Tibial artery (tissue), 4 donors: ENCODE measurements at regions not wholly inside any gene's neighbourhood (a gene's known extent, or its start where the extent isn't known, plus 50 kb on each side); places are given as distances from the start of the nearest gene placed in this dataset.

Experiments used
- DNase-seq, 2 donors: peaks; one replicate each; pipeline ENCODE4 v3.0.0-alpha.2; 2019
- H3K27ac ChIP-seq, 2 donors: fragments of 200-600 bp; sonication (generic) in 1 of 2; 1 replicate in 1 of 2; 2 replicates in 1 of 2; pipeline ENCODE4 v1.5.1; 2018 to 2019; ENCODE audit warnings: mild to moderate bottlenecking in 1 of 2
- H3K27me3 ChIP-seq, 2 donors: fragments of 200-600 bp; sonication (generic) in 1 of 2; one replicate each; pipeline versions ENCODE4 v1.5.1 to v1.6.0; 2016 to 2019
- H3K36me3 ChIP-seq, 3 donors: fragments of 200-600 bp; sonication (generic) in 2 of 3; one replicate each; pipeline ENCODE4 v1.5.1; 2016 to 2019; ENCODE audit warnings: mild to moderate bottlenecking in 2 of 3
- H3K4me1 ChIP-seq, 4 donors: fragments of 200-600 bp; sonication (generic) in 2 of 4; 1 replicate in 3 of 4; 2 replicates in 1 of 4; pipeline ENCODE4 v1.5.1; 2016 to 2019
- H3K4me3 ChIP-seq, 2 donors: fragments of 200-600 bp; sonication (generic) in 1 of 2; 1 replicate in 1 of 2; 2 replicates in 1 of 2; pipeline ENCODE4 v1.5.1; 2018 to 2019; ENCODE audit warnings: mild to moderate bottlenecking in 2 of 2
- H3K9me3 ChIP-seq, 3 donors: fragments of 200-600 bp; sonication (generic) in 1 of 3; one replicate each; pipeline ENCODE4 v1.5.1; 2016 to 2019
- intact Hi-C: fragments of 100-400 bp; cut with DNase I; formaldehyde crosslinking; loops from one replicate; pipeline ENCODE4 v1.15.0; 2023; ENCODE audit warnings: low total_unique reads
- TF ChIP-seq, protein P1 (sequence below), 2 experiments: fragments of 200-600 bp in 1 of 2; fragments of 450-650 bp in 1 of 2; IDR thresholded peaks; one replicate each; pipeline ENCODE4 v1.5.1; 2017 to 2019; ENCODE audit warnings: antibody characterized with exemption in 2 of 2, mild to moderate bottlenecking in 1 of 2, moderate library complexity in 1 of 2

DNA sequence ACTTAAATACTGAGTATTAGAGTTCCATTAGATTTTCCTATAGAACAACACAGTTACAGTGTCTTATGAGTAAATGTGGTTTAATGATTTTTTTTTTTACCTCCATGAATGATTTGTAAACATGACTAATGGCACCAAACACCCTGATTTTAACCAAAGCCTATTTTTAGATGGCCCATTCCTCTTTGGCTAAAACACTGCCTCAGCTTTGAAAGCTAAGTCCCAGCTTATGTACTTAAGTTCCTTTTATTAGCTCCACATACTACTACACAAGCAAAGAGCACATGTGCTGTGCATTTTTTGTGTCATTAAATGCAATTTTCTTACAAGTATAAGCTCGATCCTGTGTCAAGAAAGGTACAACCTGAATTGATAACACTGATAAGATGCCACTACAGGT is 575.6 kb upstream of the PITX2 start:
- H3K27me3 ChIP-seq = no peaks in the 10 kb centered on the region
- no peaks in the 10 kb centered on the region for H3K4me1 ChIP-seq
- TF ChIP-seq, protein P1, sequence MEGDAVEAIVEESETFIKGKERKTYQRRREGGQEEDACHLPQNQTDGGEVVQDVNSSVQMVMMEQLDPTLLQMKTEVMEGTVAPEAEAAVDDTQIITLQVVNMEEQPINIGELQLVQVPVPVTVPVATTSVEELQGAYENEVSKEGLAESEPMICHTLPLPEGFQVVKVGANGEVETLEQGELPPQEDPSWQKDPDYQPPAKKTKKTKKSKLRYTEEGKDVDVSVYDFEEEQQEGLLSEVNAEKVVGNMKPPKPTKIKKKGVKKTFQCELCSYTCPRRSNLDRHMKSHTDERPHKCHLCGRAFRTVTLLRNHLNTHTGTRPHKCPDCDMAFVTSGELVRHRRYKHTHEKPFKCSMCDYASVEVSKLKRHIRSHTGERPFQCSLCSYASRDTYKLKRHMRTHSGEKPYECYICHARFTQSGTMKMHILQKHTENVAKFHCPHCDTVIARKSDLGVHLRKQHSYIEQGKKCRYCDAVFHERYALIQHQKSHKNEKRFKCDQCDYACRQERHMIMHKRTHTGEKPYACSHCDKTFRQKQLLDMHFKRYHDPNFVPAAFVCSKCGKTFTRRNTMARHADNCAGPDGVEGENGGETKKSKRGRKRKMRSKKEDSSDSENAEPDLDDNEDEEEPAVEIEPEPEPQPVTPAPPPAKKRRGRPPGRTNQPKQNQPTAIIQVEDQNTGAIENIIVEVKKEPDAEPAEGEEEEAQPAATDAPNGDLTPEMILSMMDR (IDR thresholded peaks at IDR 0.05) = no peak
- intact Hi-C loops = no loop called here
- no peak for DNase-seq
- H3K9me3 ChIP-seq = no peaks in the 10 kb centered on the region
- no peak overlapping the region for H3K4me3 ChIP-seq
- no peaks in the 10 kb centered on the region for H3K36me3 ChIP-seq
- no peak overlapping the region for H3K27ac ChIP-seq

DNA sequence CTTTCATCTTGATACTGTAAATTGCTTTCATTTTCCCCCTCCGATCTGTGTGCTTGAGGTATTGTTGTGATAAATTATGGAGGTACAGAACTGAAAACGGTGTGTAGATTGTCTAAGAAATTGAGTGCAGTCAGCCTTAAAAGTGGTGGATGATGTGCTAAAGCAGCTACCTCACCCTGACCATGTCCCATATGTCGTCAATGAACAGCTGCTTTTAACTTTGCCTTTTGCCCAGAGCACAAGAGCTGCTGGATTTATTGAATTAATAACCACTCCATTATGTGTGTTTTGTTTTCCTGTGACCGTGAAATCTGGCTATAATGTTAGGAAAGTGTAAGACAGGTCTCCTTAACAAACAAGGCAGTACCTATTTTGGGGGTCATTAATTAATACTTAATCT is 581.9 kb upstream of the PITX2 start:
- intact Hi-C loops = no loop called here
- H3K27me3 ChIP-seq = no peaks in the 10 kb centered on the region
- no peaks in the 10 kb centered on the region for H3K36me3 ChIP-seq
- H3K27ac ChIP-seq = no peak overlapping the region
- DNase-seq = no peak
- H3K4me1 ChIP-seq = no peaks in the 10 kb centered on the region
- TF ChIP-seq, protein P1 (IDR thresholded peaks at IDR 0.05) = no peak
- no peaks in the 10 kb centered on the region for H3K9me3 ChIP-seq
- H3K4me3 ChIP-seq = no peak overlapping the region

DNA sequence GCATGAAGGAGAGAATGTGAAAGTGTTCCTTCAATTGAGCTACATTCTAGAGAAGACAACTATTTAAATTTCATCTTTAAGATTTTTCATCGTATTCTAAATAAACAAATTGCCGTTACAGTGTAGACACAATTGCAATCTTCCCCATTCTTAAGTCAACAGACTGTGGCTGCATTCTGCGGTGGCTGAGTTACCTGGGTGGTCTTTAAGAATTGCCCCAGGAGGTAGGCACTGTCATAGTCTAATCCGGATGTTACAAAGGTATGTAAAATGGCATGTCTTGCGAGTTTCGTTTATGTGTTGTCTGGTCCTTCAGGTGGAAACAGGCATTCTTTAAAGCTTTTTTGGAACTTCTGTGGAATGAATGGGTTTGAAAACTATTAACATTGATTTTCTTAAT is 586.1 kb upstream of the PITX2 start:
- Histone ChIP-seq H3K27ac (no peak overlapping the region), H3K36me3 (no peaks in the 10 kb centered on the region), H3K27me3 (no peaks in the 10 kb centered on the region), H3K4me1 (peaks cover 0 to 5% (median 0%) of the 10 kb centered on the region in 4 donors), H3K9me3 (no peaks in the 10 kb centered on the region), H3K4me3 (no peak overlapping the region)
- TF ChIP-seq, protein P1 (IDR thresholded peaks at IDR 0.05) = no peak
- no peak for DNase-seq
- intact Hi-C loops = no loop called here

DNA sequence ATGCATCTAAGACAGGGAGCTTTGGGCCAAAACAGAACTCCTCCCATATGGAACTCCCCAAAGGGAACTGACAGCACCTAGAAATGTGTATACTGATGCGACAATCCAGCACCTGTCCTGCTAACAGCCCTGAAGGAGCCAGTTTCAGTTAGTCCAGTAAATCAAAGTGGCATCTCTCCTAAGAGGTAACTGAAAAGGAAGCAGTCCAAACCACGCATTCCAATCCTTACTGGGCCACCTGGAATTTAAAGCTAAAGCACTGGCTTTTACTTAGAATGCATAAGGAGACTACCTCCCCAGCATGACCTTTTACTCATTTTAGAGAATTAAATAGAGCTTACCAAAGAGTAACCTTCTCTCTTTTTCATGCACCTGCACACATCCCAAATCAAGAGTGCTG is 586.8 kb upstream of the PITX2 start:
- TF ChIP-seq, protein P1 (IDR thresholded peaks at IDR 0.05) = no peak
- intact Hi-C loops = no loop called here
- no peaks in the 10 kb centered on the region for H3K36me3 ChIP-seq
- H3K4me3 ChIP-seq = no peak overlapping the region
- no peak for DNase-seq
- H3K27ac ChIP-seq = no peak overlapping the region
- H3K9me3 ChIP-seq = no peaks in the 10 kb centered on the region
- H3K4me1 ChIP-seq = peaks cover 0 to 5% (median 0%) of the 10 kb centered on the region in 4 donors
- no peaks in the 10 kb centered on the region for H3K27me3 ChIP-seq

DNA sequence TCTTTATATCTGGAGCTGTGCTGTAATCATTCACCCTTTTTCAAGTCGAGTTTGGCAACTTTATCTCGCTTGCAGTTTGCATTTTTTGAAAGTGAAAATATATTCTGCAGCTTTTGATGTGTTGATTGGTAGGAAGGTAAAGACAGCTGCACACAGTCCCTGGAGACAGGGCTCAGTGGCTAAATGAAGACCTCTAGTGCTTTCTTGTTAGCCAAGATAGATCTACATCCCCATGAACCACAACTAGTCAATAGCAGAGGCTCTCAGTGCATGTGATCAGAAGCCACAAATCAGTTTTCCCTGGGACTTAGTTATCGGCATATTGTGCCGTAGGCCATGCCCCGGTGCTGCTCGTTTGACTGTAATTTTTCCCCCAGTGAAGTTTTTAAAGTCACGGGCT is 587.7 kb upstream of the PITX2 start:
- DNase-seq = no peak
- H3K36me3 ChIP-seq = no peaks in the 10 kb centered on the region
- H3K9me3 ChIP-seq = no peaks in the 10 kb centered on the region
- H3K27me3 ChIP-seq = no peaks in the 10 kb centered on the region
- intact Hi-C loops = no loop called here
- H3K4me3 ChIP-seq = no peak overlapping the region
- TF ChIP-seq, protein P1 (IDR thresholded peaks at IDR 0.05) = no peak
- H3K27ac ChIP-seq = no peak overlapping the region
- H3K4me1 ChIP-seq = peaks cover 0 to 5% (median 0%) of the 10 kb centered on the region in 4 donors

DNA sequence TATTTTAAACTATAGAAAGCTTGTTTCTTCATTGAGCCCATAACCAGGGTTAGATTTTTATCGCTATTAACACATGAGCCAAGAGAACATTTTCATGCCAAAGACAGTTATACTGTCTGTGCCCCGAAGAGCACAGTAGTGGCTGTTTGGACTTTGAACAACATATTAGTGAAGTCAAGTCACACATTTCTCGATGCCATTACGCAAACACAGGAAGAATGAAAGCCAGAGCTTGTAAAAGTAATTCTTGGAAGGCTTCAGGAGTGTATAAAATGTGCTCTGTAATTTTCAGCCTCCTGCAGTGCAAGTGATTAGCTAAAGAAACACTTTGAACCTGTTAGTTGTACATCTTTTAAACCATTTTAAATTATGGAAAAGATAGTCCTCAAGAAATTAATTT is 590.7 kb upstream of the PITX2 start:
- Histone ChIP-seq H3K4me1 (peaks cover 0 to 5% (median 0%) of the 10 kb centered on the region in 4 donors), H3K36me3 (no peaks in the 10 kb centered on the region), H3K9me3 (no peaks in the 10 kb centered on the region), H3K4me3 (no peak overlapping the region), H3K27ac (no peak overlapping the region), H3K27me3 (no peaks in the 10 kb centered on the region)
- TF ChIP-seq, protein P1 (IDR thresholded peaks at IDR 0.05) = no peak
- intact Hi-C loops = no loop called here
- DNase-seq = no peak
